ENCODE measurements at regions not wholly inside any gene's neighbourhood (a gene's known extent, or its start where the extent isn't known, plus 50 kb on each side); places are given as distances from the start of the nearest gene placed in this dataset.

DNA sequence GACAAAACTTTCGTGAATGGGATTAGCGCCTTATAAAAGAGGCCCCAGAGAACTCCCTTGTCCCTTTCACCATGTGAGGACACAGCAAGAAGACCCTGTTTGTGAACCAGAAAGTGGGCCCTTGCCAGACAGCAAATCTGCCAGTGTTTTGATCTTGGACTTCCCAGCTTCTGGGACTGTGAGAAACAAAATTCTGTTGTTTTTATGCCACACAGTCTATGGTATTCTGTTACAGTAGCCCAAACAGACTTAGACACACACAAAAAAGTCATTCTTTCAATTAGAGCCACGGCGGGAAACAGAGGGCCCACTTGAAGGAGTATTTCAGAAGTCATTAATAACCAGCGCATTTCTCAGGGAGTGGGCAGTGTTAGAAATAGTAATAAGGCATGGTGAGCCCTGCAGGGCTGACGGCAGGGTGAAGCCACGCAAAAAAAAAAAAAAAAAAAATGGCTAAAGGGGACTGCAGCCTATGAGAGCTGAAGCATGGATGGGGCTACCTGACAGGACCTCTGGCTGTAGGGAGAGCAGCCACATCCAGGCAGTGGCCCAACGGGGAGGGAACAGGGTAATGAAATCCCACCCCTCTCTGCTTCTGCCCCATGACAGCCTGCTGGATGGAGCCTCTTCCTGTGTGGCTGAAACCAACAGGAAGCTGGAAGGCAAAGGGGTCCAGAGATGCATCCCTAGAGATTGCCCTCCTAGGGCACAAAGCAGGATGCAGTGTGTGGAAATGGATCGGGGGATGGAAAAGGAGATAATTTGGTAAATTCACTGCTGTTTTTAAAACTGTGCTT is 189.3 kb downstream of the KCNS3 start:
- TF ChIP-seq, protein P1, sequence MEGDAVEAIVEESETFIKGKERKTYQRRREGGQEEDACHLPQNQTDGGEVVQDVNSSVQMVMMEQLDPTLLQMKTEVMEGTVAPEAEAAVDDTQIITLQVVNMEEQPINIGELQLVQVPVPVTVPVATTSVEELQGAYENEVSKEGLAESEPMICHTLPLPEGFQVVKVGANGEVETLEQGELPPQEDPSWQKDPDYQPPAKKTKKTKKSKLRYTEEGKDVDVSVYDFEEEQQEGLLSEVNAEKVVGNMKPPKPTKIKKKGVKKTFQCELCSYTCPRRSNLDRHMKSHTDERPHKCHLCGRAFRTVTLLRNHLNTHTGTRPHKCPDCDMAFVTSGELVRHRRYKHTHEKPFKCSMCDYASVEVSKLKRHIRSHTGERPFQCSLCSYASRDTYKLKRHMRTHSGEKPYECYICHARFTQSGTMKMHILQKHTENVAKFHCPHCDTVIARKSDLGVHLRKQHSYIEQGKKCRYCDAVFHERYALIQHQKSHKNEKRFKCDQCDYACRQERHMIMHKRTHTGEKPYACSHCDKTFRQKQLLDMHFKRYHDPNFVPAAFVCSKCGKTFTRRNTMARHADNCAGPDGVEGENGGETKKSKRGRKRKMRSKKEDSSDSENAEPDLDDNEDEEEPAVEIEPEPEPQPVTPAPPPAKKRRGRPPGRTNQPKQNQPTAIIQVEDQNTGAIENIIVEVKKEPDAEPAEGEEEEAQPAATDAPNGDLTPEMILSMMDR (conservative IDR thresholded peaks at IDR 0.05; ENCODE audit: low read depth) = no peak
- CTCF ChIA-PET = no interaction called here
- H3K27ac ChIP-seq = no peak overlapping the region
- POLR2A ChIA-PET (ENCODE audit: low non-redundant PET) = no interaction called here
- no peak for DNase-seq (ENCODE audit: low spot score)

- ChIA-PET CTCF (no interaction called here), POLR2A (ENCODE audit: low non-redundant PET) (no interaction called here)
- no peak for DNase-seq (ENCODE audit: low spot score)
- no peak overlapping the region for H3K27ac ChIP-seq
- TF ChIP-seq, protein P1 (conservative IDR thresholded peaks at IDR 0.05; ENCODE audit: low read depth) = no peak
Measured at GRCh38 chr2:18066894-18067293, 188.4 kb downstream of the KCNS3 start.

DNA sequence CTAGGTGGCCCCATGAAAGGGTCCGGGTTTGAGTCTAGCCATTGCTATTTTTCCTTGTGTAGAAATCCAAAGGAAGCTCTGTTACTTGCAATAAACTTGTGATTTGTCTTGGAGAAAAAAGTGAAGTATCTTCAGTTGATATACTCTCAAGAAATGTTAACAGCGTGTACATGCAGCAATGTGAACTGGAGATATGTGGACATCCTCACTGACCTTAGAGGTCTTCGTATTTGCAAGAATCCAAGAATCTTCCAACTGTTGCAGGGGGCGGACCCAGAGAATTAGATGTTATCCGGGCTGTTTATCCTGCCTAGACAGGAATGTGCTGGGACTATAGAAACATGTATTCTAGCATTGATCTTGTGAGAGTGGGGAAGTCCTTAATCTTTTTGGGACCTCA is 187.6 kb downstream of the KCNS3 start:
- POLR2A ChIA-PET (ENCODE audit: low non-redundant PET) = interaction anchor here (0.6 kb wide), 1 partner anchor 1128 kb away, joined by 3 read pairs; no protein-coding TSS in a partner anchor
- TF ChIP-seq, protein P1 (conservative IDR thresholded peaks at IDR 0.05; ENCODE audit: low read depth) = no peak
- H3K27ac ChIP-seq = no peak overlapping the region
- no peak for DNase-seq (ENCODE audit: low spot score)
- CTCF ChIA-PET = no interaction called here

DNA sequence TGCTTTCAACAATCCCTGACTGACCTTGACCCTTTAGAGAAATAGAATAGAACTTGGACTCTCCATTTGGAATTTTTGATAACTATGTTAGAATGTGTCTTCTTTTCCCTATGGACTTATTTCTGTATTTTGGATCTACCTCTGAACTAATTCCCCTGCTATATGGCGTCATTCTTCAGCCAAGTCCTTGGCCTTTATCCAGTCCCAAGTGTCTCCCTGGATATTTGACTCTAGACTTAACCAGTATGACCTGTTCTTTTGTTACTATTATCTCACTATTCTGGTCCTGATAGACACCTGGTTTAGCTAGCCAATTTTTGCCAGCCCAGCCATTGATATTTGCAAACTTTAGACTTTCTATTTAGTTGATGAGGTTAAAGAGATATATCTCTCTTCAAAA is 186.8 kb downstream of the KCNS3 start:
- DNase-seq (ENCODE audit: low spot score) = no peak
- POLR2A ChIA-PET (ENCODE audit: low non-redundant PET) = no interaction called here
- TF ChIP-seq, protein P1 (conservative IDR thresholded peaks at IDR 0.05; ENCODE audit: low read depth) = no peak
- CTCF ChIA-PET = interaction anchor here (0.6 kb wide), 1 partner anchor 77 kb away, joined by 3 read pairs; no protein-coding TSS in a partner anchor
- no peak overlapping the region for H3K27ac ChIP-seq

GRCh38 chr2:18063826-18064470 is 185.5 kb downstream of the KCNS3 start:
- TF ChIP-seq, protein P1 (conservative IDR thresholded peaks at IDR 0.05; ENCODE audit: low read depth) = no peak
- no peak overlapping the region for H3K27ac ChIP-seq
- POLR2A ChIA-PET (ENCODE audit: low non-redundant PET) = no interaction called here
- DNase-seq (ENCODE audit: low spot score) = no peak
- CTCF ChIA-PET = no interaction called here

- CTCF ChIA-PET = no interaction called here
Measured at GRCh38 chr2:18062892-18063291, 184.4 kb downstream of the KCNS3 start.

More at GRCh38 chr2:18062892-18063291, 184.4 kb downstream of the KCNS3 start:
- no peak for DNase-seq (ENCODE audit: low spot score)
- TF ChIP-seq, protein P1 (conservative IDR thresholded peaks at IDR 0.05; ENCODE audit: low read depth) = no peak
- POLR2A ChIA-PET (ENCODE audit: low non-redundant PET) = no interaction called here
- H3K27ac ChIP-seq = no peak overlapping the region
